HG03521 (cell line): ENCODE measurements at regions not wholly inside any gene's neighbourhood (a gene's known extent, or its start where the extent isn't known, plus 50 kb on each side); places are given as distances from the start of the nearest gene placed in this dataset.

Experiments used
- ATAC-seq: cut with Tn5 transposase; IDR thresholded peaks from one replicate; pipeline ENCODE4 v1.9.1; 2021; ENCODE audit warnings: mild to moderate bottlenecking, moderate library complexity; ENCODE audit not compliant: unreplicated experiment

GRCh38 chr13:33891196-33891742 is 73.3 kb downstream of the RFC3 start:
- no peak for ATAC-seq

GRCh38 chr13:33893559-33893958 is 75.6 kb downstream of the RFC3 start:
- no peak for ATAC-seq

GRCh38 chr13:33904431-33904830 is 86.5 kb downstream of the RFC3 start:
- no peak for ATAC-seq

DNA sequence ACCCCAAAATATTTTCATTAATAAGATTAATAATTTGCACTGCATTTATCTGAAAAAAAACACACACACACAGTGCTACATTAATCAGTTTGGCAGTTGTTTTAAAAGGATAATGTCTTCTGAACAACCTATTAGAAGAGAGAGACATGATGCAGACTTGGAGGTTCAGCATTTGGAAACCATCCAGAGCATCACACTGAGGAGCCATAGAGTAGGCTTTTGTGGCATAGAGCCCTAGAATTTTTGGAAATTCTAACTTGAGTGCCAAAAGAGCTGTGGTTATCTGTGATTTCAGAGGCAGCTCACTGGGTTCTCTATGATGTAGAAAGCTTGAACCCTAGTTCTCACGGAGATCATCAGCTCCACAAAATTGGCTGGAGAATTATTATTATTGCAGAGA is 90.2 kb downstream of the RFC3 start:
- no peak for ATAC-seq

DNA sequence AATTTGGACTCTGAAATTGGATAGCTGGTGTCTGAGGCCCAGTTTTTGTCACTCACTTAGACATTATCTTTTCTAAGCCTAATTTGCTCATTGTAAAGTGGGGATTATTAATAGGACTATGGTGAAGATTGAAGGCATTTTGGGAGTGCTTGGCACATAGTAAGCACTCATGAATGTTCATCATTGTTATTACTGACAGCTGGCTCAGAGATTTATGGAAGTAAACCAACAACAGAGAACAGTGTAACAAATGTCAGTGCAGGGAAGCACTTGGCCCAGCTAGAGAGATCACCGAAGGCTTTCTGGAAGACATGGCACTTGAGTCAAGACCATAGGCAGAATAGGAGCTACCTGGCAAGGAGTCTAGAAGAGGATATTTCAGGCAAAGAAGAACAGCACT is 92.3 kb downstream of the RFC3 start:
- ATAC-seq: no peak

GRCh38 chr13:33911521-33911920 is 93.6 kb downstream of the RFC3 start:
- no peak for ATAC-seq

GRCh38 chr13:33913829-33914228 is 95.9 kb downstream of the RFC3 start:
- no peak for ATAC-seq

DNA sequence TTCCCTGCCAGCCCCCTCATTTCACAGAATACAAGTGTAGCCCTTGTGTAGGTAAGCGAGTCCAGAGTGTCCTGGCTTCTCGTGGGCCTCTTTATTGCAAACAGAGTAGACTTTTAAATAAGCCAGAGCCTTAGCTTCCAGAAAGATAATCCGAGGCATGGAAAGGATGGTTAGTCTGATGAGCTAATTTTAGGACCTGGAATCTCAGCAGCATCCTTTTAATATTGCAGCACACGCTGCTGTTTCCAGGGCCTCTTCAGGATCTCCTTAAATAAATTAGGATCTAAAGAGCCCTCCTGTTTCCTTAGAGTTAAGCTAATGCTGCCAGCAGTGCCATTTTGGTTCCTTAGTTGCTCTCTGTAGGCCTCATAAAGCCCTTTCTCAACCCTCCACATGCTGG is 99.2 kb downstream of the RFC3 start:
- no peak for ATAC-seq

DNA sequence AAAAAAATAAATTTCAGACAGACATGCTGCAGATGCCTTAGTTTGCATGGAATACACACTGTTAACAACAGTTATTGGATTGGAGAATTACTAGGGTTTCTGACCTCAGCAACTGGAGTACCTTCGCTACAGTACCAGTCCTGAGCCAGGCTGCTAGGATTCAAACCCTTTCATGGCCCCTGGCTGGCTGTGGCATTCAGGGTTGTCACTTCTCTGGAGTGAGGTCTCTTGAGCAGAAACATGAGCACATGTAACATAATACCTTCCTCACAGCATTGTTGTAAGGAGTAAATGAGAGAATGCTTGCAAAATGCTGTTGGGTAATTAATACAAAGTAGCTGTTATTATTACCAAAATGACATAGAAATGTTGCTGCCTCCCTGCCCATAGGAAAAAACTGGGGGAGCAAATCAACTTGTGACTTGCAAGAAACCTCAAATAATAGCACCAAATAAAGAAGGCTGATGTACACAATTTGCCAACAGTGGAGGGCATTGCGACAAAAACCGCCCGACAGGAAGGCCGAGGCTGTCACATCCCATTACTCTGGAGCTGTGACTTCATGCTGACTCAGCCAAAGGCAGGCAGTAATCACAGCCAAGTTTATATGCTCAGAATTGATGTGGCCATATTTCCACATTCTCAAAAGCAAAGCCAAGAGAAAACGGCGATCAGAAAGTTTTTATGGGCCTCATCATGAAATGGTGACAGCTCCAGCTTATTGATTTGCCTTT is 100.4 kb downstream of the RFC3 start:
- no peak for ATAC-seq

DNA sequence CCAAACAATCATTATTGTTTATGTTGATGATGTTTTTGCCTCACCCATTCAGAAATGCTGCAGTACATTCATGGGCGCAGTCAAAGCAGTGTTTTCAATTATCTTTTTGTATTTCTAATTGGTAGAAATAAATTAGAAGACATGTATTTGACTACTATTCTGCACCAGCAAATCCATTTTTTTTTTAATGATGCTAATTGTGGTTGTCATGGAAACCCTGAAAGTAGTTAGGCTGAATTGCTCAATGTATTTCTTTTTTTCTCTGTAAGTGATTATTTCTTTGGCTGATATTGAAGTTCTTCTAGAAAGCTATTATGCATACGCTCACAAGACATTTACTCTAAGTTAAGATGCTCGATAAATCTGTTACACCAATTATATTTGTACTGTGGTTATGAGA is 101.2 kb downstream of the RFC3 start:
- no peak for ATAC-seq

- ATAC-seq: no peak
Measured at GRCh38 chr13:33925563-33925962, 107.6 kb downstream of the RFC3 start.

DNA sequence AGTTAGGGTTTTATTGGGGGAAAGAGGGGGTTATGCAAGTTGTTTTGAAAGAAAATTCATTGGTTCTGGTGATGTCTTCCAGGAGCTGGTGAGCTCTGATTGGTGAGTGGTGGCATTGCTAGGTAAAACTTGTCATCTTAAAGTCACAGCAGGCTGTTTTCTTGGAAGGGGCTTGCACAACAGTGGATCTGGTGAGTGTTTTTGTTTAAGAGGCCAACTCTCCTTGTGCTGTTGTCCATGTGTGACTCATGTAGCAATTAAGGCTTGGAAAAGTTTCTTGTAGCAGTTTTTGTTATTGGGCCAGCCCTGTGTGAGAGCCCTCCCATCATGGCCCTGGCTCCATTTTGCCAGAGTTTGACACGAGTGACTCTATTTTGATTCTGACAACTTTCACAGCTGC is 109.4 kb downstream of the RFC3 start:
- no peak for ATAC-seq

- no peak for ATAC-seq
Measured at GRCh38 chr13:33931397-33932311, 113.7 kb downstream of the RFC3 start.

GRCh38 chr13:33932769-33933406 is 114.9 kb downstream of the RFC3 start:
- ATAC-seq: no peak

DNA sequence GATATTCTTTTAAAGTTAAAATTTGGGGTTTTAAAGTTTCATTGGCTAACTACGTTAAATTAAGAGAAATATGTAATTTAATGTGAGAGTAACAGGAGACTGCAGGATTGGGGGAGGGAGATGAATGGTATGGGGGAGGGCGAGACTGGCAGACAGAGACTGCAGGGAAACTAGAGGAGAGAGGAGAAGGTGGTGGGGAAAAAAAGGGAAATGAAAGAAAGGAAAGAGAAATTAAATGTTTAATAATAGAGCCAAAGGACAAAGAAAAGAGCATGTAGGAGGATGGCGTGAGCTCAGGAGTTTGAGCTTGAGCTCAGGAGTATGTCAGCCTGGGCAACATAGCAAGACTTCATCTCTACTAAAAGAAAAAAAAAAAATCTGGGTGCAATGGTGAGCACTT is 115.9 kb downstream of the RFC3 start:
- no peak for ATAC-seq

DNA sequence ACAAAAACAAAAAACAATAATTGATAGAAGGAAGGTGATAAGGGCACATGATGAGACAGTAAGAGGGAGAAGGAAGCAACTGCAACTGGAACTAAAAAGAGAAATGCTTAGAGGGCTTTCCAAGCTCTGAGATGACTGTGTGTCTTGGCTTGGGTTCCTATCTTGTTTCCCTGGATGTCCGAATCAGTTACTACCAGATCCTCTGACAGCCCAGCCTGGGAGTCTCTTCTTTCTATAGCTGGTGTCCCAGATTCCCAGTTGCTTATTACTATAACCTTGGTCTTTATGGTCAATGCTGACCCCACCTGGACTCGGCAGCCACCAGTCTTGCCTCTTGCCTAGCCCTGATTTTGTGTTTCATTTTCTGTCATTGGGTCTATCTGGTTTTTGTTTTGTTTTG is 116.4 kb downstream of the RFC3 start:
- no peak for ATAC-seq

DNA sequence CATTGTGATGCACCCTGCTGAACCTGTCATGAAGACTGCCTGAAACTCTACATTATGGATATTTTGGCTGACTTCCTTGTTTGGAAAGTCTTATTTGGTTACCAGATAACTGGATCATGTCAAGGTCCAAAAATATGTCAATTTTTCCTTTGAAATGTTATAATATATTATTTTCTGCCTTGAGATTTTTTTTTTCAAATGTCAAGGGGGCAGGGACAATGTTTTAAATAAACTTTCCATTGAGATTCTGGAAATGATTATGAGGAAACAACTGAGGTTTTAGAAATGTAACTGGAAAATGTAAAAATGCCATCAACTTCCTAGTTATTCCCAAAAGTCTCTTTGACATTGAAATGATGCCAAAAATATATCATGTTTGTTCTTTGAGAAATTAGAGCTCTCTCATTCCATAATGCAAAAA is 117.0 kb downstream of the RFC3 start:
- no peak for ATAC-seq

DNA sequence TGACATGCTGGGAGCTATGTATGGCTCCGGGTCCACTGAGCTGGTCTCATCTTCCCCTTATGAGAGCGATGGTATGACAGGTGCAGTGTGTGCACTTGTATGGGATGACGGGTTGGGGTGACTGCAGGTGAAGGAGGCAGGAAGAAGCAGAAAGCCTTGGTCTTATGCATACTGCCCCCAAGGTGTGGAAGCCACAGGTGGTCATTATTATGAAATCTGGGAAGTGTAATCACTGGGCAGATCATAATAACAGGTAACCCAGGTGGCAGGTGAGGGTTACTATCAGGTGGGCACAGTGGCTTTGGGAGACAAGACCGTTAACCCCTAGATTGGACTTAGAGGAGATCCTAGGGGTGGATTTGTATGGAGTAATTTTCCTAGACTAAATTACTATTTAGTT is 118.0 kb downstream of the RFC3 start:
- ATAC-seq: no peak

DNA sequence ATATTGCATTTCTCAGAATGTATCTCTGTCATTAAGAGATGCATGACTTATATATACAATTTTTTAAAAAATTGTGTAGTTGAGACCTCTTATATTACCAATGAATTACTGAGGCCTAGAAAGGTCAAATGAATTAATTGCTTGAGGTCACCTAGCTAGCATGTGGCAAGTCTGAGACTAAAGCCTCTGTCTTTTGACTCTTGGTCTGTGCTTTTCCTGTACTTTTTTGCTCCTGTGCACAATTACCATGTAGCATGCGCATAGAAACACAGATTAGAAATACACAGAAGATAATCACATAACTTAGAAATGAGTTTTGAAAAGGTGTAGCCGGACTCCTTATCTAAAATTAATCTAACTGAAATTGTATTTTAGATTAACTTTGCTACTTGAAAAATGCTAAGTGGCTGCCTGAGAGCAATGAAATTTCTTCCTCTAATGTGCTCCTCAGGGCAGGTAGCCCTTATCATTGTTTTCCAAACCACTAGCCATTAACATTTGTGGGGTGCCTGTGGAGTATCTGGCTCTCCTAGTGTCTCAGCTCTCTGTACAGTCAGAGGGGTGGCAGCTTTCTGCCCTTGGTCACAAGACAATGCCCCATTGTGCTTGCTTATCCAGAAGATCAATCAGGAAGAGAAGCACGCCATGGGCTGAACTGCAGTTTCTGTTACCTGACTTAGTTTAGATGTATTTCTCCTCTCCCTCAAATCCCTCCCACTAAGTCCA is 119.6 kb downstream of the RFC3 start:
- no peak for ATAC-seq

DNA sequence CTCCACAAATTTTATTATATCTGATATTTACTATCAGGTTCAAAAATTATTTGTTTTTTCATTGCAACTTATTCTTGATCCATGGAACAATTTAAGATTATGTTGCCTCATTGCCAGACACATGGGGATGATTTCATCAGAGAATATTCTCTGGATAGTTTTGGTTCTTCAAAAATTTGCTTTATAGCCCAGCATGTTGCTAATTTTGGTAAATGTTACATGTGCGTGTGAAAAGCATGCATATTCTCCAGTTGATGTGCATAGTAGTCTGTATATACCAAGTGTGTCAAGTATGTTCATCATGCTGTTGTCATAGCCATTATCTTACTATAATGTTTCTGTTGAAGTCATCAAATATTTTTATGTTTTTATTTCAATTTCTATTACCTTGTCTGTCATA is 122.3 kb downstream of the RFC3 start:
- ATAC-seq: no peak

- ATAC-seq: no peak
Measured at GRCh38 chr13:33940898-33941297, 122.9 kb downstream of the RFC3 start.
